ENCODE measurements at regions not wholly inside any gene's neighbourhood (a gene's known extent, or its start where the extent isn't known, plus 50 kb on each side); places are given as distances from the start of the nearest gene placed in this dataset.

GRCh38 chr5:3098821-3099220 is 347.3 kb upstream of the IRX2 start:
- no peaks in the 10 kb centered on the region for H3K27me3 ChIP-seq (ENCODE audit: insufficient read depth, low read length)
- no peak overlapping the region for H3K4me2 ChIP-seq (ENCODE audit: low read length)
- H3K9ac ChIP-seq (ENCODE audit: low read length) = no peak overlapping the region
- no peak overlapping the region for H3K27ac ChIP-seq (ENCODE audit: low read depth, low read length)
- H3K79me2 ChIP-seq (ENCODE audit: insufficient read depth, low read length) = no peaks in the 10 kb centered on the region
- H3K9me3 ChIP-seq (ENCODE audit: control insufficient read depth in 1 of 2, insufficient read depth in 1 of 2, low read depth in 1 of 2, low read length in 2 of 2) = peaks cover 3 to 15% of the 10 kb centered on the region in 2 experiments; a peak in 2 of 4 replicates
- H3K4me3 ChIP-seq (replicated peaks in 1 of 2; ENCODE audit: low read depth in 1 of 2, low read length in 2 of 2) = no peak overlapping the region
- TF ChIP-seq TCF7L2 (IDR thresholded peaks at IDR 0.05; ENCODE audit: borderline replicate concordance, extremely low read depth, insufficient read depth, insufficient read length) (no peak), ZNF274 (IDR thresholded peaks at IDR 0.05; ENCODE audit: low read depth, low read length) (no peak), SIN3A (IDR thresholded peaks at IDR 0.05; ENCODE audit: low read depth) (no peak), MAX (IDR thresholded peaks at IDR 0.05) (no peak), ATF3 (IDR thresholded peaks at IDR 0.05) (no peak)
- H3K4me1 ChIP-seq (ENCODE audit: control insufficient read depth in 1 of 2, insufficient read depth in 2 of 2, low read length in 2 of 2) = no peaks in the 10 kb centered on the region
- ChIA-PET CTCF (no interaction called here), RAD21 (ENCODE audit: low non-redundant PET in 1 of 2, low total read pairs in 2 of 2, uncharacterized antibody in 2 of 2, unreplicated experiment in 2 of 2) (no interaction called here), POLR2A (no interaction called here)
- H3K36me3 ChIP-seq (ENCODE audit: control insufficient read depth in 1 of 2, insufficient read depth in 2 of 2, low read length in 2 of 2) = no peaks in the 10 kb centered on the region
- H3K9me2 ChIP-seq (ENCODE audit: insufficient read depth) = no peaks in the 10 kb centered on the region
- H4K20me1 ChIP-seq (ENCODE audit: insufficient read depth) = no peaks in the 10 kb centered on the region
- no peak overlapping the region for H2AFZ ChIP-seq (ENCODE audit: low read depth, low read length, poor library complexity, severe bottlenecking)
- intact Hi-C loops (cut with micrococcal nuclease) = no loop called here
- BruUV-seq (replicated peaks) = no TSS peak
- ATAC-seq = no peak
- no peak for DNase-seq (ENCODE audit: low read depth, low spot score)

- RAD21 ChIA-PET (ENCODE audit: low non-redundant PET in 1 of 2, low total read pairs in 2 of 2, uncharacterized antibody in 2 of 2, unreplicated experiment in 2 of 2) = no interaction called here
- H3K9me2 ChIP-seq (ENCODE audit: insufficient read depth) = no peaks in the 10 kb centered on the region
- no peaks in the 10 kb centered on the region for H3K36me3 ChIP-seq (ENCODE audit: control insufficient read depth in 1 of 2, insufficient read depth in 2 of 2, low read length in 2 of 2)
- no peaks in the 10 kb centered on the region for H4K20me1 ChIP-seq (ENCODE audit: insufficient read depth)
- H3K4me1 ChIP-seq (ENCODE audit: control insufficient read depth in 1 of 2, insufficient read depth in 2 of 2, low read length in 2 of 2) = no peaks in the 10 kb centered on the region
- H3K79me2 ChIP-seq (ENCODE audit: insufficient read depth, low read length) = no peaks in the 10 kb centered on the region
- POLR2A ChIA-PET = no interaction called here
- no peak overlapping the region for H3K4me2 ChIP-seq (ENCODE audit: low read length)
- ATAC-seq (no peak), DNase-seq (ENCODE audit: low read depth, low spot score) (no peak)
- no peak overlapping the region for H3K27ac ChIP-seq (ENCODE audit: low read depth, low read length)
- H2AFZ ChIP-seq (ENCODE audit: low read depth, low read length, poor library complexity, severe bottlenecking) = no peak overlapping the region
- no peaks in the 10 kb centered on the region for H3K27me3 ChIP-seq (ENCODE audit: insufficient read depth, low read length)
- no peak overlapping the region for H3K9ac ChIP-seq (ENCODE audit: low read length)
- CTCF ChIA-PET = no interaction called here
- TF ChIP-seq EZH2 (IDR thresholded peaks at IDR 0.05) (no peak), FOSL1 (IDR thresholded peaks at IDR 0.05; ENCODE audit: low read depth) (no peak), ZBTB33 (IDR thresholded peaks at IDR 0.05; ENCODE audit: extremely low read depth, insufficient replicate concordance, low read length) (no peak), ZFX (IDR thresholded peaks at IDR 0.05) (no peak), TCF7L2 (IDR thresholded peaks at IDR 0.05; ENCODE audit: borderline replicate concordance, extremely low read depth, insufficient read depth, insufficient read length) (no peak), CTCF (IDR thresholded peaks at IDR 0.05 in 2 of 3, conservative IDR thresholded peaks at IDR 0.05 in 1 of 3; ENCODE audit: borderline replicate concordance in 1 of 3, insufficient read depth in 1 of 3, low read depth in 2 of 3, low read length in 2 of 3) (no peak), CBX3 (IDR thresholded peaks at IDR 0.05; ENCODE audit: low read depth) (no peak), JUND (IDR thresholded peaks at IDR 0.05) (no peak), SRF (IDR thresholded peaks at IDR 0.05; ENCODE audit: low read depth) (no peak), ATF3 (IDR thresholded peaks at IDR 0.05) (no peak)
- intact Hi-C loops (cut with micrococcal nuclease) = no loop called here
- peaks cover 0 to 15% of the 10 kb centered on the region in 2 experiments; a peak in 2 of 4 replicates for H3K9me3 ChIP-seq (ENCODE audit: control insufficient read depth in 1 of 2, insufficient read depth in 1 of 2, low read depth in 1 of 2, low read length in 2 of 2)
- BruUV-seq (replicated peaks) = no TSS peak
- H3K4me3 ChIP-seq (replicated peaks in 1 of 2; ENCODE audit: low read depth in 1 of 2, low read length in 2 of 2) = no peak overlapping the region
Observed at GRCh38 chr5:3092664-3093063, 341.2 kb upstream of the IRX2 start.
